Peyer's patch (tissue), 4 donors: ENCODE measurements at regions not wholly inside any gene's neighbourhood (a gene's known extent, or its start where the extent isn't known, plus 50 kb on each side); places are given as distances from the start of the nearest gene placed in this dataset.

ENCODE experiments used
- DNase-seq, 3 donors: peaks; one replicate each; pipeline ENCODE4 v3.0.0-alpha.2; 2017 to 2019
- H3K27ac ChIP-seq, 4 donors: fragments of 200-600 bp; sonication (generic); one replicate each; pipeline ENCODE4 v1.5.1; 2016 to 2019
- H3K27me3 ChIP-seq, 2 donors: fragments of 200-600 bp; sonication (generic); one replicate each; pipeline ENCODE4 v1.5.1; 2019
- H3K36me3 ChIP-seq, 3 donors: fragments of 200-600 bp; sonication (generic); one replicate each; pipeline ENCODE4 v1.5.1; 2016 to 2019
- H3K4me1 ChIP-seq, 4 donors: fragments of 200-600 bp; sonication (generic); one replicate each; pipeline ENCODE4 v1.5.1; 2016 to 2019
- H3K4me3 ChIP-seq, 4 donors: fragments of 200-600 bp; sonication (generic); 1 replicate in 3 of 4; 2 replicates in 1 of 4; pipeline ENCODE4 v1.5.1; 2016 to 2019; ENCODE audit warnings: mild to moderate bottlenecking in 1 of 4
- H3K9me3 ChIP-seq, 4 donors: fragments of 200-600 bp; sonication (generic); one replicate each; pipeline ENCODE4 v1.5.1; 2016 to 2019; ENCODE audit warnings: mild to moderate bottlenecking in 1 of 4
- POLR2A ChIP-seq, 2 donors: fragments of 450-650 bp; IDR thresholded peaks; one replicate each; pipeline ENCODE4 v1.5.1; 2017; ENCODE audit warnings: antibody characterized with exemption in 2 of 2, mild to moderate bottlenecking in 2 of 2, moderate library complexity in 2 of 2
- TF ChIP-seq, protein P1 (sequence below), 6 experiments: fragments of 450-650 bp in 4 of 6; fragments of 200-600 bp in 2 of 6; sonication (generic) in 1 of 6; IDR thresholded peaks; one replicate each; pipeline ENCODE4 v1.5.1; 2017 to 2019; ENCODE audit warnings: antibody characterized with exemption in 6 of 6, mild to moderate bottlenecking in 3 of 6, moderate library complexity in 1 of 6

DNA sequence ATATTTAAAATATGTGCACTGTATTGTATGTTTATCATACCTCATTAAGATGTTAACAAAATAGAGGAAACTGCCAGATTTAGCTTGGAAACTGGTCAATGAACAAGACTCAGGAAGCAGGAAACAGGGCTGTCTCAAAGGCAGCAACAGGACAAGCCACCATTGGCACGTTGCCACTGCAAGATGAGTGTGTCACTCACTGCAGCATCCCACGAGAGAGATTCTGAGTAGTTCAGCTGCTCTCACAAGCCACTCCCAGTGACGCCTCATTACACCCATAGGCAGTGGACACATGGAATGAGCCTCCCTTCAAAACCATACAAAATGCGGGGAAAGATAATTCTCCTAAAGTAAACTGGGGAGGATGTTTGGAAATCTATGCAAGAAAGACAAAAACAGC lies 181.9 kb upstream of the DLGAP1 start:
- no peaks in the 10 kb centered on the region for H3K4me1 ChIP-seq
- TF ChIP-seq POLR2A (IDR thresholded peaks at IDR 0.05): no peak
- TF ChIP-seq, protein P1, sequence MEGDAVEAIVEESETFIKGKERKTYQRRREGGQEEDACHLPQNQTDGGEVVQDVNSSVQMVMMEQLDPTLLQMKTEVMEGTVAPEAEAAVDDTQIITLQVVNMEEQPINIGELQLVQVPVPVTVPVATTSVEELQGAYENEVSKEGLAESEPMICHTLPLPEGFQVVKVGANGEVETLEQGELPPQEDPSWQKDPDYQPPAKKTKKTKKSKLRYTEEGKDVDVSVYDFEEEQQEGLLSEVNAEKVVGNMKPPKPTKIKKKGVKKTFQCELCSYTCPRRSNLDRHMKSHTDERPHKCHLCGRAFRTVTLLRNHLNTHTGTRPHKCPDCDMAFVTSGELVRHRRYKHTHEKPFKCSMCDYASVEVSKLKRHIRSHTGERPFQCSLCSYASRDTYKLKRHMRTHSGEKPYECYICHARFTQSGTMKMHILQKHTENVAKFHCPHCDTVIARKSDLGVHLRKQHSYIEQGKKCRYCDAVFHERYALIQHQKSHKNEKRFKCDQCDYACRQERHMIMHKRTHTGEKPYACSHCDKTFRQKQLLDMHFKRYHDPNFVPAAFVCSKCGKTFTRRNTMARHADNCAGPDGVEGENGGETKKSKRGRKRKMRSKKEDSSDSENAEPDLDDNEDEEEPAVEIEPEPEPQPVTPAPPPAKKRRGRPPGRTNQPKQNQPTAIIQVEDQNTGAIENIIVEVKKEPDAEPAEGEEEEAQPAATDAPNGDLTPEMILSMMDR (IDR thresholded peaks at IDR 0.05): no peak
- no peak overlapping the region for H3K4me3 ChIP-seq
- no peaks in the 10 kb centered on the region for H3K9me3 ChIP-seq
- no peak for DNase-seq
- H3K36me3 ChIP-seq: no peaks in the 10 kb centered on the region
- no peak overlapping the region for H3K27ac ChIP-seq
- no peaks in the 10 kb centered on the region for H3K27me3 ChIP-seq

- no peaks in the 10 kb centered on the region for H3K9me3 ChIP-seq
- no peaks in the 10 kb centered on the region for H3K4me1 ChIP-seq
- TF ChIP-seq POLR2A (IDR thresholded peaks at IDR 0.05): no peak
- TF ChIP-seq, protein P1 (IDR thresholded peaks at IDR 0.05): no peak
- no peak overlapping the region for H3K27ac ChIP-seq
- no peak overlapping the region for H3K4me3 ChIP-seq
- DNase-seq: no peak
- no peaks in the 10 kb centered on the region for H3K27me3 ChIP-seq
- H3K36me3 ChIP-seq: no peaks in the 10 kb centered on the region
Observed at GRCh38 chr18:4631239-4631638, 176.1 kb upstream of the DLGAP1 start.

DNA sequence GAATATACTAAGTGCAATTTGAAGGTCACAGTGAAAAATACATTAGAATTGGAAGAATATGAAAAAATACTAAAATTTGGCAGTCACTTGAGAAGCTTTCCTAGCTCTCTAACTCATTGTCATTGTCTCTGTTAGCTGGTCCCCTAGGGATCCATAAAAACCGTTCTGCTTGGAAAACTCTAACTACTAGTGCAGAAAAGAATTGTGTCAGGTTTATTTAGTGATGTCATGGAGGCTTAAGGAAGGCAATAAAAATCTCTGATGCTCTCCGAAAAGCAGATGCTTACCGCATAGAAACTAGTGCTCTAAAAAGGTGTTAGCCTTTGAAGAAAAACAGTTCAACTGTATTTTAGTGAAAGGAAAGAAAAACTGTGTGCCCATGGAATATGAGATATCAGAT lies 150.1 kb upstream of the DLGAP1 start:
- Histone ChIP-seq H3K36me3 (no peaks in the 10 kb centered on the region), H3K27ac (no peak overlapping the region), H3K4me1 (no peaks in the 10 kb centered on the region), H3K9me3 (no peaks in the 10 kb centered on the region), H3K4me3 (no peak overlapping the region), H3K27me3 (no peaks in the 10 kb centered on the region)
- no peak for DNase-seq
- TF ChIP-seq, protein P1 (IDR thresholded peaks at IDR 0.05): no peak
- no peak for TF ChIP-seq POLR2A (IDR thresholded peaks at IDR 0.05)

DNA sequence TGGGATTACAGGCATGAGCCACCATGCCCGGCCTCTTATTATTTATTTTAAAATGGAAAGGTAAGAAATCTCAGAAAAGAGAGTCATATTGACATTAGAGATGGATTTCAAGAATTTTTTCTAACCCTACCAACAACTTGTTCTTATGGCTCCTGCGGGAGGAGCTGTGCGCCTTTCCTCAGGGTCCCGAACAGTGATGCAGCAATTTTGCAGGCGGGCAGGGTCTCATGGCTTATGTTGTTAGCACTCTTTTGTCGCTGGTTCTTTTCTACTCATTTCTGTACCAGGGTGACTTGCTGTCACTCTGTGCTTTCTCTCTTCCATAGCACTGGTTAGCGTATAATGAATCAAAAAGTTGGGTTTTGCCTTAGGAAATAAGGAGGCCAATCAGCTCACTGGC lies 148.8 kb upstream of the DLGAP1 start:
- Histone ChIP-seq H3K4me3 (no peak overlapping the region), H3K9me3 (no peaks in the 10 kb centered on the region), H3K27me3 (no peaks in the 10 kb centered on the region), H3K27ac (no peak overlapping the region), H3K36me3 (no peaks in the 10 kb centered on the region), H3K4me1 (no peaks in the 10 kb centered on the region)
- DNase-seq: no peak
- TF ChIP-seq, protein P1 (IDR thresholded peaks at IDR 0.05): no peak
- no peak for TF ChIP-seq POLR2A (IDR thresholded peaks at IDR 0.05)

- H3K4me1 ChIP-seq: no peaks in the 10 kb centered on the region
- no peaks in the 10 kb centered on the region for H3K9me3 ChIP-seq
- no peak for DNase-seq
- TF ChIP-seq, protein P1 (IDR thresholded peaks at IDR 0.05): no peak
- no peak for TF ChIP-seq POLR2A (IDR thresholded peaks at IDR 0.05)
- H3K4me3 ChIP-seq: no peak overlapping the region
- H3K27me3 ChIP-seq: no peaks in the 10 kb centered on the region
- H3K27ac ChIP-seq: no peak overlapping the region
- no peaks in the 10 kb centered on the region for H3K36me3 ChIP-seq
Observed at GRCh38 chr18:4599312-4599711, 144.2 kb upstream of the DLGAP1 start.

DNA sequence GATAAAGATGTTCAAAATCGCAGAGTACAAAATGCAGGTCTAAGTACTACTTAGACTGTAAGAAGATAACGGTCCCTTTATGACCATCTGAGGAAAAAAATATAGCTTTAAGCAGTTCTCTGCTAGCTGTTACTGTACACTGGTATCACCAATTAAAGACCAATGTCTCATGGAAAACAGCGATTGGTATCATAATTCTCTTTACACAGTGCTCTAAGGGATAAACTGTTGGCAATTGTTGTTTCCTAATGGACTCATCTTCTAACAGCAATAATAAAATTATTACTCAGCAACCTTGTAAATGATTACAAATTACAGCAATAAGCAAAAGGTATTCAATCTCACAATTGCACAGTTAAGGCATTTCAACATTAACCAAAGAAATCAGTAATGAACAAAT lies 142.2 kb upstream of the DLGAP1 start:
- no peak overlapping the region for H3K27ac ChIP-seq
- H3K9me3 ChIP-seq: no peaks in the 10 kb centered on the region
- no peak overlapping the region for H3K4me3 ChIP-seq
- TF ChIP-seq, protein P1 (IDR thresholded peaks at IDR 0.05): no peak
- no peak for TF ChIP-seq POLR2A (IDR thresholded peaks at IDR 0.05)
- H3K4me1 ChIP-seq: no peaks in the 10 kb centered on the region
- H3K36me3 ChIP-seq: no peaks in the 10 kb centered on the region
- H3K27me3 ChIP-seq: no peaks in the 10 kb centered on the region
- DNase-seq: no peak
